Keratinocyte (primary cell): ENCODE measurements at regions not wholly inside any gene's neighbourhood (a gene's known extent, or its start where the extent isn't known, plus 50 kb on each side); places are given as distances from the start of the nearest gene placed in this dataset.

ENCODE experiments used
- DNase-seq: peaks from one replicate; pipeline ENCODE4 v3.0.0-alpha.2; 2011; ENCODE audit warnings: low read depth, missing footprints, low spot score
- FAIRE-seq: peaks from 2 replicates; lab custom pipeline; 2011; peaks lifted over from hg19 to GRCh38; lab: Jason Lieb, UNC
- H2AFZ ChIP-seq: 2 replicates; pipeline ENCODE4 v1.6.0; 2012; ENCODE audit warnings: low read length, control low read depth, inconsistent platforms; ENCODE audit not compliant: control insufficient read depth
- H3K27ac ChIP-seq: 2 replicates; pipeline ENCODE4 v1.5.1; 2011; ENCODE audit warnings: low read length; ENCODE audit not compliant: control insufficient read depth, insufficient read depth
- H3K27me3 ChIP-seq: 3 replicates; pipeline ENCODE4 v1.6.0; 2011; ENCODE audit warnings: low read length; ENCODE audit not compliant: control insufficient read depth, insufficient read depth; ENCODE audit errors: extremely low read depth
- H3K36me3 ChIP-seq, 2 experiments: 2 replicates in 1 of 2; 3 replicates in 1 of 2; pipeline ENCODE4 v1.5.1; 2011; ENCODE audit warnings: low read length in 2 of 2, mild to moderate bottlenecking in 1 of 2; ENCODE audit not compliant: control insufficient read depth in 2 of 2, insufficient read depth in 2 of 2; ENCODE audit errors: extremely low read depth in 1 of 2
- H3K4me1 ChIP-seq: 3 replicates; pipeline ENCODE4 v1.5.1; 2011; ENCODE audit warnings: low read length; ENCODE audit not compliant: control insufficient read depth, insufficient read depth; ENCODE audit errors: extremely low read depth
- H3K4me2 ChIP-seq: 3 replicates; pipeline ENCODE4 v1.6.0; 2011; ENCODE audit warnings: low read depth, low read length; ENCODE audit not compliant: control insufficient read depth, insufficient read depth; ENCODE audit errors: extremely low read depth
- H3K4me3 ChIP-seq, 3 experiments: fragments of 200-600 bp in 1 of 3; sonication (generic) in 1 of 3; 2 replicates in 2 of 3; 3 replicates in 1 of 3; pipeline ENCODE4 v1.5.1; 2011 to 2016; ENCODE audit warnings: low read length in 3 of 3, mild to moderate bottlenecking in 3 of 3, control low read depth in 2 of 3, inconsistent platforms in 1 of 3, low read depth in 1 of 3, mixed read lengths in 1 of 3, mixed run types in 1 of 3, moderate library complexity in 1 of 3; ENCODE audit not compliant: control insufficient read depth in 2 of 3, insufficient read depth in 2 of 3; ENCODE audit errors: extremely low read depth in 1 of 3
- H3K79me2 ChIP-seq: 2 replicates; pipeline ENCODE4 v1.6.0; 2012; ENCODE audit warnings: low read length; ENCODE audit not compliant: control insufficient read depth, insufficient read depth
- H3K9ac ChIP-seq: 3 replicates; pipeline ENCODE4 v1.6.0; 2011; ENCODE audit warnings: low read length; ENCODE audit not compliant: control insufficient read depth, insufficient read depth; ENCODE audit errors: extremely low read depth
- H3K9me1 ChIP-seq: 3 replicates; pipeline ENCODE4 v1.6.0; 2011; ENCODE audit warnings: low read length; ENCODE audit not compliant: control insufficient read depth, insufficient read depth; ENCODE audit errors: extremely low read depth
- H3K9me3 ChIP-seq: 2 replicates; pipeline ENCODE4 v1.5.1; 2012; ENCODE audit warnings: low read depth, low read length; ENCODE audit not compliant: control insufficient read depth
- H4K20me1 ChIP-seq: 3 replicates; pipeline ENCODE4 v1.6.0; 2011; ENCODE audit warnings: low read length; ENCODE audit not compliant: control insufficient read depth, insufficient read depth; ENCODE audit errors: extremely low read depth
- EZH2 ChIP-seq: IDR thresholded peaks from one replicate; pipeline ENCODE4 v1.6.1; 2012; ENCODE audit warnings: inconsistent platforms, mild to moderate bottlenecking, low read length, moderate library complexity
- dilution Hi-C: fragments of 300-500 bp; cut with MboI; formaldehyde crosslinking; loops from one replicate; pipeline ENCODE4 v1.7.0; 2020; ENCODE audit warnings: low sequenced_read_pairs; ENCODE audit not compliant: extremely low pct_ligation_motif_present
- TF ChIP-seq, protein P1 (sequence below), 3 experiments: IDR thresholded peaks in 1 of 3; conservative IDR thresholded peaks in 1 of 3; optimal IDR thresholded peaks in 1 of 3; 2 replicates in 2 of 3; 3 replicates in 1 of 3; pipeline versions ENCODE3 to v1.5.1; 2011; ENCODE audit warnings: low read length in 3 of 3, mild to moderate bottlenecking in 3 of 3, moderate library complexity in 2 of 3, control low read depth in 1 of 3, inconsistent platforms in 1 of 3; ENCODE audit not compliant: insufficient read depth in 2 of 3; ENCODE audit errors: extremely low read depth in 1 of 3

DNA sequence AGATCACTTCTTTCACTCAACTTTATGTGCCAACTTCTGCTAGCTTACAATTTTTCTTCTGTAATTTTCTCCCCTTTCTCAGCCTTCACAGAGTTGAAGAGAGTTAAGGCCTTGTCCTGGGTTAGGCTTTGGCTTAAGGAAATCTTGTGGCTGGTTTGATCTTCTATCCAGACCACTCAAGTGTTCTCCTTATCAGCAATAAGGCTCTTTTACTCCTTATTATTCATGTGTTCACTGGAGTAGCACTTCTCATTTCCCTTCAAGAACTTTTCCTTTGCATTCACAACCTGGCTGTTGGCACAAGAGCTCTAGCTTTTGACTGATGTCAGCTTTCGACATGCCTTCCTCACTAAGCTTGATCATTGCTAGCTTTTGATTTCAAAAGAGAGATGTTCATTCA, 86.9 kb upstream of the ALDH1B1 start:
- H3K27ac ChIP-seq, result no peak overlapping the region
- no peaks in the 10 kb centered on the region for H3K4me1 ChIP-seq
- H3K27me3 ChIP-seq, result peaks cover 16% of the 10 kb centered on the region
- H3K4me2 ChIP-seq, result no peak overlapping the region
- H3K9me1 ChIP-seq, result no peaks in the 10 kb centered on the region
- no peaks in the 10 kb centered on the region for H3K36me3 ChIP-seq
- H3K4me3 ChIP-seq, result no peak overlapping the region
- no peaks in the 10 kb centered on the region for H3K79me2 ChIP-seq
- no peaks in the 10 kb centered on the region for H3K9me3 ChIP-seq
- DNase-seq (no peak), FAIRE-seq (no peak)
- no peak overlapping the region for H2AFZ ChIP-seq
- no peak overlapping the region for H3K9ac ChIP-seq
- TF ChIP-seq, protein P1, sequence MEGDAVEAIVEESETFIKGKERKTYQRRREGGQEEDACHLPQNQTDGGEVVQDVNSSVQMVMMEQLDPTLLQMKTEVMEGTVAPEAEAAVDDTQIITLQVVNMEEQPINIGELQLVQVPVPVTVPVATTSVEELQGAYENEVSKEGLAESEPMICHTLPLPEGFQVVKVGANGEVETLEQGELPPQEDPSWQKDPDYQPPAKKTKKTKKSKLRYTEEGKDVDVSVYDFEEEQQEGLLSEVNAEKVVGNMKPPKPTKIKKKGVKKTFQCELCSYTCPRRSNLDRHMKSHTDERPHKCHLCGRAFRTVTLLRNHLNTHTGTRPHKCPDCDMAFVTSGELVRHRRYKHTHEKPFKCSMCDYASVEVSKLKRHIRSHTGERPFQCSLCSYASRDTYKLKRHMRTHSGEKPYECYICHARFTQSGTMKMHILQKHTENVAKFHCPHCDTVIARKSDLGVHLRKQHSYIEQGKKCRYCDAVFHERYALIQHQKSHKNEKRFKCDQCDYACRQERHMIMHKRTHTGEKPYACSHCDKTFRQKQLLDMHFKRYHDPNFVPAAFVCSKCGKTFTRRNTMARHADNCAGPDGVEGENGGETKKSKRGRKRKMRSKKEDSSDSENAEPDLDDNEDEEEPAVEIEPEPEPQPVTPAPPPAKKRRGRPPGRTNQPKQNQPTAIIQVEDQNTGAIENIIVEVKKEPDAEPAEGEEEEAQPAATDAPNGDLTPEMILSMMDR (optimal IDR thresholded peaks at IDR 0.05 in 1 of 3, IDR thresholded peaks at IDR 0.05 in 1 of 3, conservative IDR thresholded peaks at IDR 0.05 in 1 of 3; ENCODE audit: extremely low read depth in 1 of 3, insufficient read depth in 2 of 3, low read length in 3 of 3), result no peak
- no peak for TF ChIP-seq EZH2
- H4K20me1 ChIP-seq, result no peaks in the 10 kb centered on the region
- dilution Hi-C loops, result no loop called here

DNA sequence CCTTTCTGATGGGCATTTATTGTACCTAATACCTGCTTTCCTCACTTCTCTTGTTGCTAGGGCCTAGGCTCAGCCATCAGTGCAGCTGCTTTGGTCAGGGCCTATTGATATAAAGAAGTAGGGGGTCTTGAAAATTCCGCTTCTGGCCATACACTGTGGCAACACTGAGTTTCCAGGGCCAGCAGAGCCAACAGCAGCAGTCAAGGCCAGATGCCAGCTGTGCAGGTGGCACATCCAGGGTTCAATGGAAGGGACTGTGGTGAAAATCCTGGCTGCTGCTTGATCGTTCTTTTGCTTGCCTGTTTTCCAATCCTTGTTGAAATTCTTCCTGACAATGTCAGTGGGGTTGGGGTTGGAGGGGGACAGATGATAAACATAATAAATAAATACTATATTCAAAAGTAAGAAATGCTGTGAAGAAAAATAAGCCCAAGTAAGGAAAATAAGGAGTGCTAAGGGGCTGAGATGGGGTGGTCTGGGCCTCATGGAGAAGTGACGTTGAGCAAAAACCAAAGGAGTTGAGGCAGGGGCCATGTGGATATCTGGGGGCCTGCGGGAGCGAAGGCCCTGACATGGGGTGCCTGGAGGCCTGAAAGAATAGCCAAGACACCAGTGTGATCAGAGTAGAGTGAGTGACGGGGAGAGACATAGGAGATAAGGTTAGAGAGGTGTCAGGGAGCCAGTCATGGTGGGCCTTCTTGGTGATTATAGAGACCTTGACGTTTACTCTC, 91.0 kb upstream of the ALDH1B1 start:
- Histone ChIP-seq H3K36me3 (no peaks in the 10 kb centered on the region), H3K4me3 (no peak overlapping the region), H3K4me2 (no peak overlapping the region), H2AFZ (no peak overlapping the region), H3K79me2 (no peaks in the 10 kb centered on the region), H3K27me3 (peaks cover 5% of the 10 kb centered on the region), H3K9me1 (no peaks in the 10 kb centered on the region), H3K27ac (no peak overlapping the region), H3K9ac (no peak overlapping the region), H4K20me1 (no peaks in the 10 kb centered on the region), H3K4me1 (no peaks in the 10 kb centered on the region), H3K9me3 (no peaks in the 10 kb centered on the region)
- no peak for DNase-seq
- dilution Hi-C loops, result no loop called here
- FAIRE-seq, result no peak
- TF ChIP-seq, protein P1 (optimal IDR thresholded peaks at IDR 0.05 in 1 of 3, IDR thresholded peaks at IDR 0.05 in 1 of 3, conservative IDR thresholded peaks at IDR 0.05 in 1 of 3; ENCODE audit: extremely low read depth in 1 of 3, insufficient read depth in 2 of 3, low read length in 3 of 3), result no peak
- TF ChIP-seq EZH2, result no peak
